Mammary epithelial cell (primary cell): ENCODE measurements at regions not wholly inside any gene's neighbourhood (a gene's known extent, or its start where the extent isn't known, plus 50 kb on each side); places are given as distances from the start of the nearest gene placed in this dataset.

Experiments used
- EZH2 ChIP-seq: IDR thresholded peaks from 2 replicates; pipeline ENCODE4 v1.6.1; 2012; ENCODE audit warnings: low read length, inconsistent platforms, borderline replicate concordance
- TF ChIP-seq, protein P1 (sequence below), 2 donors: IDR thresholded peaks in 1 of 2; conservative IDR thresholded peaks in 1 of 2; 2 replicates each; pipeline ENCODE4 v1.5.1; 2011 to 2012; ENCODE audit warnings: inconsistent platforms in 2 of 2, low read length in 2 of 2, mild to moderate bottlenecking in 2 of 2, control low read depth in 1 of 2, low read depth in 1 of 2; ENCODE audit not compliant: insufficient read depth in 1 of 2; ENCODE audit errors: extremely low read depth in 1 of 2

DNA sequence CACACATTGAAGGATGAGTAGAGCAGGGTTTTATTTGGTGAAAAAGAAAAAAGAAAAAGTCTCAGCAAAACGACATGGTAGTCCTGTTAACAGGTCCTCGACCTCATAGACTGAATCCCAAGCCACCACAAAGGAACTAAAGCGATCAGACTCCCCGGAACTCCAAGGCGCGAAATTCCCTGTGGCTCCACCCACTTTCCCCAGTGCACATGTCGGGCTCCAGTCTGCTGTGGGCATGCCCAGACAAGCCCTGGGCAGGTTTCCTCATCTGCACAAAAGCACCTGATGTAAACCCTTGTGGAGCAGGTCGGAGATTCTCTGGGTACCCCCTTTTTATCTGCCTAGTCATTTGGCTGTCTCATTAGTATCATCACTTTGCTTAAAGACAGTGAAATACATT is 170.7 kb upstream of the FSIP2 start:
- no peak for TF ChIP-seq EZH2
- TF ChIP-seq, protein P1, sequence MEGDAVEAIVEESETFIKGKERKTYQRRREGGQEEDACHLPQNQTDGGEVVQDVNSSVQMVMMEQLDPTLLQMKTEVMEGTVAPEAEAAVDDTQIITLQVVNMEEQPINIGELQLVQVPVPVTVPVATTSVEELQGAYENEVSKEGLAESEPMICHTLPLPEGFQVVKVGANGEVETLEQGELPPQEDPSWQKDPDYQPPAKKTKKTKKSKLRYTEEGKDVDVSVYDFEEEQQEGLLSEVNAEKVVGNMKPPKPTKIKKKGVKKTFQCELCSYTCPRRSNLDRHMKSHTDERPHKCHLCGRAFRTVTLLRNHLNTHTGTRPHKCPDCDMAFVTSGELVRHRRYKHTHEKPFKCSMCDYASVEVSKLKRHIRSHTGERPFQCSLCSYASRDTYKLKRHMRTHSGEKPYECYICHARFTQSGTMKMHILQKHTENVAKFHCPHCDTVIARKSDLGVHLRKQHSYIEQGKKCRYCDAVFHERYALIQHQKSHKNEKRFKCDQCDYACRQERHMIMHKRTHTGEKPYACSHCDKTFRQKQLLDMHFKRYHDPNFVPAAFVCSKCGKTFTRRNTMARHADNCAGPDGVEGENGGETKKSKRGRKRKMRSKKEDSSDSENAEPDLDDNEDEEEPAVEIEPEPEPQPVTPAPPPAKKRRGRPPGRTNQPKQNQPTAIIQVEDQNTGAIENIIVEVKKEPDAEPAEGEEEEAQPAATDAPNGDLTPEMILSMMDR (conservative IDR thresholded peaks at IDR 0.05 in 1 of 2, IDR thresholded peaks at IDR 0.05 in 1 of 2; ENCODE audit: extremely low read depth in 1 of 2, insufficient read depth in 1 of 2, low read depth in 1 of 2, low read length in 2 of 2), result no peak
